ENCODE measurements at regions not wholly inside any gene's neighbourhood (a gene's known extent, or its start where the extent isn't known, plus 50 kb on each side); places are given as distances from the start of the nearest gene placed in this dataset.

- DNase-seq: no peak
- Histone ChIP-seq H3K4me1 (no peaks in the 10 kb centered on the region), H3K36me3 (no peaks in the 10 kb centered on the region), H3K27me3 (ENCODE audit: low read depth) (no peaks in the 10 kb centered on the region), H3K27ac (replicated peaks) (no peak overlapping the region), H3K9me3 (replicated peaks) (peaks cover 16% of the 10 kb centered on the region), H3K4me3 (no peak overlapping the region)
- intact Hi-C loops (cut with micrococcal nuclease): no loop called here
- TF ChIP-seq CTCF (IDR thresholded peaks at IDR 0.05; ENCODE audit: borderline replicate concordance): no peak
These were observed 328.8 kb upstream of the GRM7 start for GRCh38 chr3:6532101-6532500.

GRCh38 chr3:6540981-6541380 is 319.9 kb upstream of the GRM7 start:
- H3K27me3 ChIP-seq (ENCODE audit: low read depth): no peaks in the 10 kb centered on the region
- intact Hi-C loops (cut with micrococcal nuclease): no loop called here
- no peak for TF ChIP-seq CTCF (IDR thresholded peaks at IDR 0.05; ENCODE audit: borderline replicate concordance)
- H3K4me1 ChIP-seq: no peaks in the 10 kb centered on the region
- H3K36me3 ChIP-seq: no peaks in the 10 kb centered on the region
- no peak for DNase-seq
- H3K9me3 ChIP-seq (replicated peaks): peaks cover 18% of the 10 kb centered on the region
- H3K27ac ChIP-seq (replicated peaks): no peak overlapping the region
- no peak overlapping the region for H3K4me3 ChIP-seq

- no peaks in the 10 kb centered on the region for H3K4me1 ChIP-seq
- H3K4me3 ChIP-seq: no peak overlapping the region
- DNase-seq: no peak
- no peak for TF ChIP-seq CTCF (IDR thresholded peaks at IDR 0.05; ENCODE audit: borderline replicate concordance)
- no peaks in the 10 kb centered on the region for H3K27me3 ChIP-seq (ENCODE audit: low read depth)
- no peaks in the 10 kb centered on the region for H3K36me3 ChIP-seq
- H3K27ac ChIP-seq (replicated peaks): no peak overlapping the region
- peaks cover 17% of the 10 kb centered on the region for H3K9me3 ChIP-seq (replicated peaks)
- intact Hi-C loops (cut with micrococcal nuclease): no loop called here
These were observed 318.1 kb upstream of the GRM7 start for GRCh38 chr3:6542795-6543194.

GRCh38 chr3:6549296-6549695 is 311.6 kb upstream of the GRM7 start:
- intact Hi-C loops (cut with micrococcal nuclease): no loop called here
- TF ChIP-seq CTCF (IDR thresholded peaks at IDR 0.05; ENCODE audit: borderline replicate concordance): no peak
- peaks cover 36% of the 10 kb centered on the region for H3K9me3 ChIP-seq (replicated peaks)
- no peaks in the 10 kb centered on the region for H3K4me1 ChIP-seq
- no peak for DNase-seq
- H3K27me3 ChIP-seq (ENCODE audit: low read depth): no peaks in the 10 kb centered on the region
- no peak overlapping the region for H3K27ac ChIP-seq (replicated peaks)
- H3K36me3 ChIP-seq: no peaks in the 10 kb centered on the region
- no peak overlapping the region for H3K4me3 ChIP-seq

- Histone ChIP-seq H3K27ac (replicated peaks) (no peak overlapping the region), H3K9me3 (replicated peaks) (peaks cover 29% of the 10 kb centered on the region), H3K4me3 (no peak overlapping the region), H3K27me3 (ENCODE audit: low read depth) (no peaks in the 10 kb centered on the region), H3K4me1 (no peaks in the 10 kb centered on the region), H3K36me3 (no peaks in the 10 kb centered on the region)
- no peak for DNase-seq
- TF ChIP-seq CTCF (IDR thresholded peaks at IDR 0.05; ENCODE audit: borderline replicate concordance): no peak
- intact Hi-C loops (cut with micrococcal nuclease): no loop called here
These were observed 309.8 kb upstream of the GRM7 start for GRCh38 chr3:6551165-6551564.

GRCh38 chr3:6560259-6560658 is 300.7 kb upstream of the GRM7 start:
- no peaks in the 10 kb centered on the region for H3K27me3 ChIP-seq (ENCODE audit: low read depth)
- H3K36me3 ChIP-seq: no peaks in the 10 kb centered on the region
- H3K4me3 ChIP-seq: no peak overlapping the region
- TF ChIP-seq CTCF (IDR thresholded peaks at IDR 0.05; ENCODE audit: borderline replicate concordance): no peak
- no peak for DNase-seq
- H3K4me1 ChIP-seq: no peaks in the 10 kb centered on the region
- no peaks in the 10 kb centered on the region for H3K9me3 ChIP-seq (replicated peaks)
- intact Hi-C loops (cut with micrococcal nuclease): no loop called here
- no peak overlapping the region for H3K27ac ChIP-seq (replicated peaks)

All from left ventricle myocardium inferior (tissue), 1 donor.